HepG2 (cell line): ENCODE measurements at regions not wholly inside any gene's neighbourhood (a gene's known extent, or its start where the extent isn't known, plus 50 kb on each side); places are given as distances from the start of the nearest gene placed in this dataset.

Experiments used
- ATAC-seq: fragments of 200-7000 bp; cut with Tn5 transposase; 3 replicates; pipeline ENCODE4 v1.9.1; 2020; ENCODE audit warnings: mild to moderate bottlenecking, moderate library complexity
- BruUV-seq: library from RNA; stranded (reverse); fragments of 400-500 nt; replicated peaks from 2 replicates; lab custom pipeline; 2021; lab: Mats Ljungman, UMichigan
- CTCF ChIA-PET: fragments of 300-600 bp; formaldehyde crosslinking; extraction: SDS; loops from one replicate; lab custom pipeline; 2021; ENCODE audit warnings: low total read pairs, inconsistent platforms, low intra/inter-chr PET ratio; lab: Yijun Ruan, JAX
- POLR2A ChIA-PET: fragments of 350-600 bp; sonication (Branson Sonifier 250); formaldehyde crosslinking; loops from one replicate; lab custom pipeline; 2020; ENCODE audit warnings: antibody characterized with exemption, inconsistent platforms; lab: Yijun Ruan, JAX
- DNase-seq: peaks from one replicate; pipeline ENCODE4 v3.0.0-alpha.2; 2015; ENCODE audit warnings: low spot score
- FAIRE-seq: peaks from 3 replicates; lab custom pipeline; 2011; peaks lifted over from hg19 to GRCh38; lab: Jason Lieb, UNC
- H2AFZ ChIP-seq: one replicate; pipeline ENCODE4 v1.6.1; 2011; ENCODE audit warnings: low read length, inconsistent platforms
- H3K27ac ChIP-seq: fragments of 300-600 bp; 3 replicates; pipeline ENCODE4 v1.8.0; 2011; ENCODE audit warnings: mixed run types, mild to moderate bottlenecking, mixed read lengths, low read length, inconsistent platforms; ENCODE audit not compliant: insufficient read depth; ENCODE audit errors: extremely low read length
- H3K27me3 ChIP-seq, 2 experiments: fragments of 200-600 bp in 1 of 2; 2 replicates in 1 of 2; 3 replicates in 1 of 2; pipeline versions ENCODE4 v1.6.0 to v1.8.0; 2011; ENCODE audit warnings: low read length in 2 of 2, mild to moderate bottlenecking in 2 of 2, moderate library complexity in 2 of 2, inconsistent platforms in 1 of 2; ENCODE audit not compliant: insufficient read depth in 2 of 2, control insufficient read depth in 1 of 2
- H3K36me3 ChIP-seq, 2 experiments: fragments of 200-600 bp in 1 of 2; replicated peaks in 1 of 2; 2 replicates in 1 of 2; 3 replicates in 1 of 2; pipeline versions ENCODE4 v1.5.1 to v1.8.0; 2011; ENCODE audit warnings: low read length in 2 of 2, inconsistent platforms in 1 of 2; ENCODE audit not compliant: insufficient read depth in 2 of 2, control insufficient read depth in 1 of 2
- H3K4me1 ChIP-seq: 2 replicates; pipeline ENCODE4 v1.5.1; 2012; ENCODE audit warnings: low read length, inconsistent platforms; ENCODE audit not compliant: insufficient read depth
- H3K4me2 ChIP-seq: 2 replicates; pipeline ENCODE4 v1.6.0; 2011; ENCODE audit warnings: low read depth, low read length, inconsistent platforms
- H3K4me3 ChIP-seq, 3 experiments: fragments of 200-600 bp in 1 of 3; sonication (generic), shearing (Covaris generic) in 1 of 3; replicated peaks in 1 of 3; 2 replicates each; pipeline ENCODE4 v1.5.1; 2011 to 2016; ENCODE audit warnings: low read length in 3 of 3, inconsistent platforms in 2 of 3, low read depth in 2 of 3, mild to moderate bottlenecking in 2 of 3, control low read depth in 1 of 3, mixed read lengths in 1 of 3; ENCODE audit not compliant: insufficient read depth in 1 of 3
- H3K79me2 ChIP-seq: one replicate; pipeline ENCODE4 v1.6.1; 2011; ENCODE audit warnings: low read length, inconsistent platforms; ENCODE audit not compliant: insufficient read depth
- H3K9ac ChIP-seq: 2 replicates; pipeline ENCODE4 v1.6.0; 2011; ENCODE audit warnings: mild to moderate bottlenecking, low read depth, low read length, inconsistent platforms; ENCODE audit not compliant: insufficient read depth
- H3K9me3 ChIP-seq: 2 replicates; pipeline ENCODE4 v1.5.1; 2012; ENCODE audit warnings: mild to moderate bottlenecking, low read length
- H4K20me1 ChIP-seq: 2 replicates; pipeline ENCODE4 v1.6.0; 2011; ENCODE audit warnings: inconsistent platforms, mild to moderate bottlenecking, low read length, moderate library complexity; ENCODE audit not compliant: insufficient read depth
- ARID2 ChIP-seq: sonication (generic); formaldehyde crosslinking; IDR thresholded peaks from 2 replicates; pipeline ENCODE4 v1.8.1; 2022; ENCODE audit warnings: mild to moderate bottlenecking, missing genetic modification reagents, borderline replicate concordance
- CBX5 ChIP-seq: sonication (generic); formaldehyde crosslinking; IDR thresholded peaks from 2 replicates; pipeline ENCODE4 v1.4.0; 2020; ENCODE audit warnings: missing genetic modification reagents, borderline replicate concordance
- CREBL2 ChIP-seq: sonication (generic); formaldehyde crosslinking; IDR thresholded peaks from 2 replicates; pipeline ENCODE4 v1.8.1; 2023; ENCODE audit warnings: missing genetic modification reagents, mild to moderate bottlenecking, borderline replicate concordance
- FOXA3 ChIP-seq: IDR thresholded peaks from 2 replicates; pipeline ENCODE4 v1.6.1; 2016; ENCODE audit warnings: missing genetic modification reagents, missing compliant biosample characterization
- NR2F2 ChIP-seq: IDR thresholded peaks from 2 replicates; pipeline ENCODE4 v1.6.1; 2012; ENCODE audit warnings: low read depth, inconsistent platforms, borderline replicate concordance
- ZBTB42 ChIP-seq: sonication (generic); formaldehyde crosslinking; IDR thresholded peaks from 2 replicates; pipeline ENCODE4 v1.5.0; 2020; ENCODE audit warnings: mild to moderate bottlenecking, missing genetic modification reagents
- ZFP82 ChIP-seq: sonication (generic); formaldehyde crosslinking; IDR thresholded peaks from 2 replicates; pipeline ENCODE4 v1.5.1; 2020; ENCODE audit warnings: mild to moderate bottlenecking, missing genetic modification reagents, borderline replicate concordance
- ZMAT3 ChIP-seq: sonication (generic); formaldehyde crosslinking; conservative IDR thresholded peaks from 2 replicates; pipeline ENCODE4 v1.7.0; 2021; ENCODE audit warnings: missing genetic modification reagents
- ZMYM3 ChIP-seq: sonication (generic); formaldehyde crosslinking; IDR thresholded peaks from 2 replicates; pipeline ENCODE4 v1.5.1; 2020; ENCODE audit warnings: mild to moderate bottlenecking, missing genetic modification reagents
- ZNF205 ChIP-seq: IDR thresholded peaks from 2 replicates; pipeline ENCODE4 v1.6.1; 2018; ENCODE audit warnings: missing biosample characterization, missing genetic modification reagents
- ZNF777 ChIP-seq: sonication (generic); formaldehyde crosslinking; IDR thresholded peaks from 2 replicates; pipeline ENCODE4 v1.4.0; 2020; ENCODE audit warnings: missing genetic modification reagents
- WGBS: methylation state at CpG from one replicate; pipeline ENCODE4 v1.1.6; 2017; ENCODE audit warnings: low lambda C conversion rate; 5-methylcytosine and 5-hydroxymethylcytosine counted together
- in situ Hi-C: cut with HindIII; loops from 2 replicates; pipeline ENCODE4 v1.10.0; 2017; ENCODE audit warnings: low pct_unique_long_range_greater_than_20kb; ENCODE audit not compliant: extremely low pct_ligation_motif_present
- intact Hi-C: fragments of 100-400 bp; cut with micrococcal nuclease; formaldehyde crosslinking; loops from one replicate; pipeline ENCODE4 v1.10.0; 2022; ENCODE audit not compliant: unreplicated experiment

- TF ChIP-seq CBX5 (no peak), NR2F2 (no peak), ZNF205 (CRISPR knock-in tag) (no peak), ARID2 (CRISPR knock-in tag) (no peak), ZNF777 (CRISPR knock-in tag) (no peak), FOXA3 (CRISPR knock-in tag) (no peak), ZMYM3 (CRISPR knock-in tag) (no peak), ZBTB42 (no peak)
- TF ChIP-seq, all 625 proteins: peak for 0
Measured at GRCh38 chr14:104356020-104356737, 217.8 kb downstream of the KIF26A start (continued).

DNA sequence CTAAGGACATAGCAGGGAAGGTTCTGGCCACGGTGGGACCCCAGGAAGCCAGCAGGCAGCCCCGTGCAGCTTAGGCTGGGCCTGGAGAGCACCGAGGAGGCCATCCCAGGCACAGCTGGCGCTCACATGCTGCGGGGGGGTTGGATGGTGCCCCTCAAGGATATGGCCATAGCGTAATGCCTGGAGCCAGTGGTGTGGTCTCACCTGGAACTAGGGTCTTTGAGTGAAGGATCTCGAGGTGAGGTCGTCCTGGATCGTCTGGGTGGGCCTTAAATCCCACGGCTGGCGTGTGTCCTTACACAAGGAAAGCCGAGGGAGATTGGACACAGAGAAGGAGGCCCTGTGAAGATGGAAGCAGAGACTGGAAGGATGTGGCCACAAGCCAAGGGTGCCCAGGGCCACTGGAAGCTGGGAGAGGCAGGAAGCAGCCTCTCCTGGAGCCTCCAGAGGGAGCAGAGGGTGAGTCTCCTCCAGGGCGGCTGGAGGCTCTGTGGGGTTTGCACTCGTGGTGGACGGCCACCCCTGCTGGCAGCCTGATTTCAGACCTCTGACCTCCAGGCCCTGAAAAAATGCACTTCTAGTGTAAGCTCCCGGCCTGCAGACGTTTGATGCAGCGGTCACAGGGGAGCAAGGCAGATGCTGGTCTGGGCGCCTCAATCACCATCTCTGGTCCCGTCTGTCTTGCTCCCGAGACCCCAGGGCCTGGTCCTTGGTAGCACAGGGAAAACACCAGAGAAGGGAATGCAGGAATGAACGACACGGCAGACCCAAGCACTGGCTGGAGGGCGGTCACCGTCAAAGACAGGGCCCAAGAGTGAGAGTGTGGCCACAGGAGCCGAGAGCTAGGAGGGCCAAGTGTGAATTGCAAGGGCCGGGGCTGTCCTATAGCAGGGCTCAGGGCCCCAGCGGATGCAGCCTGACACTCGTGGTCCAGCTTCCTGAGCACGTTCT is 218.6 kb downstream of the KIF26A start:
- no peak for DNase-seq
- H2AFZ ChIP-seq = no peak overlapping the region
- H3K9ac ChIP-seq = no peak overlapping the region
- ChIA-PET POLR2A (no interaction called here), CTCF (no interaction called here)
- no peaks in the 10 kb centered on the region for H3K4me1 ChIP-seq
- in situ Hi-C loops (no loop called here), intact Hi-C loops (no loop called here)
- no peak overlapping the region for H3K4me3 ChIP-seq
- H3K4me2 ChIP-seq = no peak overlapping the region
- BruUV-seq = no TSS peak
- peaks cover 4 to 62% of the 10 kb centered on the region in 2 experiments; a peak in 4 of 5 replicates for H3K27me3 ChIP-seq
- H4K20me1 ChIP-seq = no peaks in the 10 kb centered on the region
- H3K79me2 ChIP-seq = no peaks in the 10 kb centered on the region
- ATAC-seq = 0 out of 3 replicates have a peak, but pooled peaks have one; percentile 18
- no peak for FAIRE-seq
- H3K9me3 ChIP-seq = no peaks in the 10 kb centered on the region
- WGBS = 30% methylated on average over 20 of the region's 30 CpGs
- H3K36me3 ChIP-seq = no peaks in the 10 kb centered on the region
- no peak overlapping the region for H3K27ac ChIP-seq
- TF ChIP-seq CREBL2 (no peak), ZMAT3 (CRISPR knock-in tag) (no peak), ZFP82 (CRISPR knock-in tag) (no peak)
